WTC11 (cell line): ENCODE measurements at regions not wholly inside any gene's neighbourhood (a gene's known extent, or its start where the extent isn't known, plus 50 kb on each side); places are given as distances from the start of the nearest gene placed in this dataset.

Experiments
- ATAC-seq: fragments of 200-7000 bp; cut with Tn5 transposase; 2 replicates; pipeline ENCODE4 v1.10.0; 2021; ENCODE audit warnings: mild to moderate bottlenecking, moderate library complexity
- CTCF ChIA-PET: fragments of 300-600 bp; sonication (Branson Sonifier 250); formaldehyde crosslinking; loops from one replicate; lab custom pipeline; 2021; ENCODE audit warnings: antibody characterized with exemption; lab: Charles Lee
- POLR2A ChIA-PET: fragments of 350-600 bp; sonication (Branson Sonifier 250); formaldehyde crosslinking; loops from one replicate; lab custom pipeline; 2021; ENCODE audit warnings: antibody characterized with exemption; lab: Charles Lee
- DNase-seq: peaks from one replicate; pipeline ENCODE4 v3.0.0; 2021; ENCODE audit warnings: low spot score
- H3K27ac Mint-ChIP-seq: 2 replicates; pipeline ENCODE4 v1.8.0; 2021; ENCODE audit warnings: mixed read lengths
- H3K27me3 Mint-ChIP-seq: 2 replicates; pipeline ENCODE4 v1.8.0; 2021; ENCODE audit warnings: low read depth, mild to moderate bottlenecking, moderate library complexity, mixed read lengths
- H3K36me3 Mint-ChIP-seq: 2 replicates; pipeline ENCODE4 v1.8.0; 2021; ENCODE audit warnings: mixed read lengths
- H3K4me1 Mint-ChIP-seq: 2 replicates; pipeline ENCODE4 v1.8.0; 2022; ENCODE audit warnings: mixed read lengths
- H3K4me3 Mint-ChIP-seq: 2 replicates; pipeline ENCODE4 v1.8.0; 2021; ENCODE audit warnings: mild to moderate bottlenecking, moderate library complexity, mixed read lengths
- H3K9me3 Mint-ChIP-seq: 2 replicates; pipeline ENCODE4 v1.8.0; 2021; ENCODE audit warnings: mixed read lengths
- AFF4 ChIP-seq: sonication (generic); formaldehyde crosslinking; IDR thresholded peaks from 2 replicates; pipeline ENCODE4 v1.8.1; 2023; ENCODE audit warnings: mild to moderate bottlenecking, missing genetic modification reagents, borderline replicate concordance
- ATF3 ChIP-seq: sonication (generic); formaldehyde crosslinking; conservative IDR thresholded peaks from 2 replicates; pipeline ENCODE4 v1.8.1; 2022; ENCODE audit warnings: mild to moderate bottlenecking, missing genetic modification reagents
- CREM ChIP-seq: sonication (generic); formaldehyde crosslinking; IDR thresholded peaks from 2 replicates; pipeline ENCODE4 v1.8.1; 2022; ENCODE audit warnings: mild to moderate bottlenecking, missing genetic modification reagents, moderate library complexity
- ESRRA ChIP-seq: sonication (generic); formaldehyde crosslinking; IDR thresholded peaks from 2 replicates; pipeline ENCODE4 v1.8.1; 2022; ENCODE audit warnings: mild to moderate bottlenecking, missing genetic modification reagents, borderline replicate concordance
- HMGXB4 ChIP-seq: sonication (generic); formaldehyde crosslinking; IDR thresholded peaks from 2 replicates; pipeline ENCODE4 v1.8.1; 2023; ENCODE audit warnings: mild to moderate bottlenecking, moderate library complexity, missing genetic modification reagents
- JUN ChIP-seq: sonication (generic); formaldehyde crosslinking; IDR thresholded peaks from 2 replicates; pipeline ENCODE4 v1.8.0; 2023; ENCODE audit warnings: mild to moderate bottlenecking, missing genetic modification reagents
- NFATC4 ChIP-seq: fragments of 250-450 bp; sonication (Bioruptor Pico); IDR thresholded peaks from 2 replicates; pipeline ENCODE4 v1.9.0; 2021; ENCODE audit warnings: mild to moderate bottlenecking
- NFE2L1 ChIP-seq: sonication (generic); formaldehyde crosslinking; IDR thresholded peaks from 2 replicates; pipeline ENCODE4 v1.8.1; 2023; ENCODE audit warnings: missing genetic modification reagents
- NR1H2 ChIP-seq: sonication (generic); formaldehyde crosslinking; IDR thresholded peaks from 2 replicates; pipeline ENCODE4 v1.9.0; 2021; ENCODE audit warnings: mild to moderate bottlenecking, moderate library complexity, missing genetic modification reagents
- RORB ChIP-seq: fragments of 250-450 bp; sonication (Bioruptor Pico); IDR thresholded peaks from 2 replicates; pipeline ENCODE4 v1.9.0; 2021; ENCODE audit warnings: mild to moderate bottlenecking
- ZNF138 ChIP-seq: sonication (generic); formaldehyde crosslinking; conservative IDR thresholded peaks from 2 replicates; pipeline ENCODE4 v1.8.1; 2022; ENCODE audit warnings: mild to moderate bottlenecking, moderate library complexity, missing genetic modification reagents
- ZNF232 ChIP-seq: sonication (generic); formaldehyde crosslinking; IDR thresholded peaks from 2 replicates; pipeline ENCODE4 v1.8.0; 2022; ENCODE audit warnings: mild to moderate bottlenecking, missing genetic modification reagents
- ZNF423 ChIP-seq: fragments of 250-450 bp; sonication (Bioruptor Pico); IDR thresholded peaks from 2 replicates; pipeline ENCODE4 v2.1.2; 2022; ENCODE audit warnings: mild to moderate bottlenecking, moderate library complexity
- ZNF512 ChIP-seq: sonication (generic); formaldehyde crosslinking; IDR thresholded peaks from 2 replicates; pipeline ENCODE4 v1.8.1; 2022; ENCODE audit warnings: missing genetic modification reagents, borderline replicate concordance
- TF ChIP-seq, protein P1 (sequence below): fragments of 250-450 bp; sonication (Bioruptor Pico); IDR thresholded peaks from 2 replicates; pipeline ENCODE4 v1.9.0; 2021; ENCODE audit warnings: moderate library complexity, mild to moderate bottlenecking, inconsistent platforms, borderline replicate concordance
- TF ChIP-seq, protein P2 (sequence below): fragments of 250-450 bp; sonication (Bioruptor Pico); IDR thresholded peaks from 2 replicates; pipeline ENCODE4 v1.9.0; 2021; ENCODE audit warnings: mild to moderate bottlenecking, borderline replicate concordance

DNA sequence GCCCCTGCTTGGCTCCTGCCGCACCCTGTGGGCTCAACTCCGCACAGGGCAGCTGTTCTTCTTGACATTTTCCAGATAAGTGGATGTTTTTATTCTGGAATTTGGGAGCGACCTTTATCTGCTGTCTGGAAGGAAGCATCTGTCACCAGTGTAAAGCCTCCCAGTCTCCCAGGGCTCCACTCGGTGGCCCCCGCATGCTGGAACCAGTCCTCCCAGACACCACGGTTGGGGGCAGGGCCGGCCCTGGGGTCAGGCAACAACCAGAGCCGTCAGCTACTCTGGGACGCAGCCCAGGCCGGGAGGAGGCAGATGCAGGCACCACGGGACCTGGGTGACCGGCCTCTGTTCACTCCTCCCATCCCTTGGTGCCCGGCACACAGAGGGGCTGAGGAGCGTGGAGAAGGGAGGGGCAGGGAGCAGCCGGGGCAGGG, 92.8 kb upstream of the ADAMTS2 start (continued):
- TF ChIP-seq AFF4 (CRISPR knock-in tag) (no peak), ZNF138 (CRISPR knock-in tag) (no peak), RORB (CRISPR knock-in tag) (no peak)

DNA sequence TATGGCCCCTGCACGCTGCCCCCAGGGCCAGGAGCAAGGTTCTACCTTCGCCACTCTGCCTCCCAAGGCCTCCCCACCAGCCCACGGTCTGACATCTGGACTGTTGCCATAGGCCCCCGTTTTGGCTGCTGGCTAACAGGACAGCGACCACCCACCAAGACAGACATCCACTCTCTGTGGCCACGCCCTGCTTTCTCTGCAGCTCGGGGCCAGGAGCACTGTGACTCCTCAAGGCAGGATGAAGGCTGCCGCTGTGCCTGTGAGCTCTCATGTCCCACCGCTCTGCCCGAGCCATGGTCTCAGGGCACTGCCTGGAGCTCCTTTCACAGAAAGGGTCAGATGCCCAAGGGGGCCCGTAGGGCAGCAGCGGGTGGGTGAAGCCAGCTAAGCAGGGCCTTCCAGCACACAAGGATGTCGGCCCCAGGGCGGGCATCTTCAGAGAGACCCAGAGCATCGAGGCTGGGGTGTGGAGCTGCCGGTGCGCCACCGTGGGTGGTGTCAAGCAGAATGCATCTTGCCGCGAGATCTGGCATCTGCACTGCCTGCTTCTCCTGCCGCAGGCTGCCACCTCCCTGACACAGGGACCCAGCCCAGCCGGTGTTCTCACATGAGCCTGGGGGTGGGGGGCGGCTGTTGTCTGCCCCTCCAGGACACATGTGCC, 92.2 kb upstream of the ADAMTS2 start:
- H3K9me3 Mint-ChIP-seq: peaks cover 16% of the 10 kb centered on the region
- H3K36me3 Mint-ChIP-seq: peaks cover 6% of the 10 kb centered on the region
- no peaks in the 10 kb centered on the region for H3K27me3 Mint-ChIP-seq
- no peak overlapping the region for H3K27ac Mint-ChIP-seq
- DNase-seq: no peak
- CTCF ChIA-PET: interaction anchor here (1.0 kb wide), 3 partner anchors 89 to 160 kb away, joined by 3 to 4 read pairs (median 3); no protein-coding TSS in a partner anchor
- POLR2A ChIA-PET: no interaction called here
- no peak overlapping the region for H3K4me3 Mint-ChIP-seq
- TF ChIP-seq ESRRA (CRISPR knock-in tag): no peak
- ATAC-seq: no peak
- no peaks in the 10 kb centered on the region for H3K4me1 Mint-ChIP-seq

GRCh38 chr5:179436321-179437122, 91.3 kb upstream of the ADAMTS2 start:
- DNase-seq (no peak), ATAC-seq (no peak)
- Mint-ChIP-seq H3K36me3 (peaks cover 6% of the 10 kb centered on the region), H3K4me1 (no peaks in the 10 kb centered on the region), H3K4me3 (no peak overlapping the region), H3K27me3 (no peaks in the 10 kb centered on the region), H3K27ac (no peak overlapping the region), H3K9me3 (peaks cover 16% of the 10 kb centered on the region)
- CTCF ChIA-PET: interaction anchor here (1.0 kb wide), 3 partner anchors 88 to 159 kb away, joined by 3 to 4 read pairs (median 3); no protein-coding TSS in a partner anchor
- POLR2A ChIA-PET: interaction anchor here (0.5 kb wide), 1 partner anchor 78 kb away, joined by 3 read pairs; no protein-coding TSS in a partner anchor
- TF ChIP-seq NFATC4 (CRISPR knock-in tag): no peak
- no peak for TF ChIP-seq NFE2L1 (CRISPR knock-in tag)
- TF ChIP-seq, protein P1, sequence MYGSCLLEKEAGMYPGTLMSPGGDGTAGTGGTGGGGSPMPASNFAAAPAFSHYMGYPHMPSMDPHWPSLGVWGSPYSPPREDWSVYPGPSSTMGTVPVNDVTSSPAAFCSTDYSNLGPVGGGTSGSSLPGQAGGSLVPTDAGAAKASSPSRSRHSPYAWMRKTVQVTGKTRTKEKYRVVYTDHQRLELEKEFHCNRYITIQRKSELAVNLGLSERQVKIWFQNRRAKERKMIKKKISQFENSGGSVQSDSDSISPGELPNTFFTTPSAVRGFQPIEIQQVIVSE (CRISPR knock-in tag): no peak
- TF ChIP-seq ZNF423 (CRISPR knock-in tag): no peak
- no peak for TF ChIP-seq JUN (CRISPR knock-in tag)
- TF ChIP-seq, protein P2, sequence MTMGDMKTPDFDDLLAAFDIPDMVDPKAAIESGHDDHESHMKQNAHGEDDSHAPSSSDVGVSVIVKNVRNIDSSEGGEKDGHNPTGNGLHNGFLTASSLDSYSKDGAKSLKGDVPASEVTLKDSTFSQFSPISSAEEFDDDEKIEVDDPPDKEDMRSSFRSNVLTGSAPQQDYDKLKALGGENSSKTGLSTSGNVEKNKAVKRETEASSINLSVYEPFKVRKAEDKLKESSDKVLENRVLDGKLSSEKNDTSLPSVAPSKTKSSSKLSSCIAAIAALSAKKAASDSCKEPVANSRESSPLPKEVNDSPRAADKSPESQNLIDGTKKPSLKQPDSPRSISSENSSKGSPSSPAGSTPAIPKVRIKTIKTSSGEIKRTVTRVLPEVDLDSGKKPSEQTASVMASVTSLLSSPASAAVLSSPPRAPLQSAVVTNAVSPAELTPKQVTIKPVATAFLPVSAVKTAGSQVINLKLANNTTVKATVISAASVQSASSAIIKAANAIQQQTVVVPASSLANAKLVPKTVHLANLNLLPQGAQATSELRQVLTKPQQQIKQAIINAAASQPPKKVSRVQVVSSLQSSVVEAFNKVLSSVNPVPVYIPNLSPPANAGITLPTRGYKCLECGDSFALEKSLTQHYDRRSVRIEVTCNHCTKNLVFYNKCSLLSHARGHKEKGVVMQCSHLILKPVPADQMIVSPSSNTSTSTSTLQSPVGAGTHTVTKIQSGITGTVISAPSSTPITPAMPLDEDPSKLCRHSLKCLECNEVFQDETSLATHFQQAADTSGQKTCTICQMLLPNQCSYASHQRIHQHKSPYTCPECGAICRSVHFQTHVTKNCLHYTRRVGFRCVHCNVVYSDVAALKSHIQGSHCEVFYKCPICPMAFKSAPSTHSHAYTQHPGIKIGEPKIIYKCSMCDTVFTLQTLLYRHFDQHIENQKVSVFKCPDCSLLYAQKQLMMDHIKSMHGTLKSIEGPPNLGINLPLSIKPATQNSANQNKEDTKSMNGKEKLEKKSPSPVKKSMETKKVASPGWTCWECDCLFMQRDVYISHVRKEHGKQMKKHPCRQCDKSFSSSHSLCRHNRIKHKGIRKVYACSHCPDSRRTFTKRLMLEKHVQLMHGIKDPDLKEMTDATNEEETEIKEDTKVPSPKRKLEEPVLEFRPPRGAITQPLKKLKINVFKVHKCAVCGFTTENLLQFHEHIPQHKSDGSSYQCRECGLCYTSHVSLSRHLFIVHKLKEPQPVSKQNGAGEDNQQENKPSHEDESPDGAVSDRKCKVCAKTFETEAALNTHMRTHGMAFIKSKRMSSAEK: no peak
- no peak for TF ChIP-seq CREM (CRISPR knock-in tag)
- TF ChIP-seq ZNF232 (CRISPR knock-in tag): no peak
- no peak for TF ChIP-seq NR1H2 (CRISPR knock-in tag)
- TF ChIP-seq ESRRA (CRISPR knock-in tag): no peak
- no peak for TF ChIP-seq ZNF512 (CRISPR knock-in tag)
- TF ChIP-seq HMGXB4: no peak
- no peak for TF ChIP-seq ATF3 (CRISPR knock-in tag)
